ENCODE measurements at regions not wholly inside any gene's neighbourhood (a gene's known extent, or its start where the extent isn't known, plus 50 kb on each side); places are given as distances from the start of the nearest gene placed in this dataset.
"Not testable (repeated sequence)": the region's sequence is repeated elsewhere in the genome, so short reads cannot be mapped to it uniquely, and the experiment has no call there.

DNA sequence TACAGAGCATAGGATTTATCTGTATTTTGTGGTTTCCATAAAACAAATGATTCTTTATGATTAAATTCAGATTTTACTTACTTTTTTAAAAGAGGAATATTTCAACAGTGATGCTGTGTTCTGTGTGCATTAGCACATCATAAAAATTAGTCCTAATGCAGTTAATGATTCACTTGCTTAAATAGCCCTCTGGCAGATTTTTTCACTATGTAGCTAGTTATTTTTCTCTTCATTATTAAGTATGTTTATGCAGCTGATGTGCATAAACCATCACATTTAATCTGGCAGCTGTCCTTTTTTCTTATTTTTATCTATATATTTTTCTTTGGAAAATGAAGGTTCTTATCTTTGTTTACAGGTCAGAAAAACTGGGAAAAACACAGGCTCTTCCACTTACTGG, 127.2 kb downstream of the ZNF486 start:
- TF ChIP-seq, protein P1, sequence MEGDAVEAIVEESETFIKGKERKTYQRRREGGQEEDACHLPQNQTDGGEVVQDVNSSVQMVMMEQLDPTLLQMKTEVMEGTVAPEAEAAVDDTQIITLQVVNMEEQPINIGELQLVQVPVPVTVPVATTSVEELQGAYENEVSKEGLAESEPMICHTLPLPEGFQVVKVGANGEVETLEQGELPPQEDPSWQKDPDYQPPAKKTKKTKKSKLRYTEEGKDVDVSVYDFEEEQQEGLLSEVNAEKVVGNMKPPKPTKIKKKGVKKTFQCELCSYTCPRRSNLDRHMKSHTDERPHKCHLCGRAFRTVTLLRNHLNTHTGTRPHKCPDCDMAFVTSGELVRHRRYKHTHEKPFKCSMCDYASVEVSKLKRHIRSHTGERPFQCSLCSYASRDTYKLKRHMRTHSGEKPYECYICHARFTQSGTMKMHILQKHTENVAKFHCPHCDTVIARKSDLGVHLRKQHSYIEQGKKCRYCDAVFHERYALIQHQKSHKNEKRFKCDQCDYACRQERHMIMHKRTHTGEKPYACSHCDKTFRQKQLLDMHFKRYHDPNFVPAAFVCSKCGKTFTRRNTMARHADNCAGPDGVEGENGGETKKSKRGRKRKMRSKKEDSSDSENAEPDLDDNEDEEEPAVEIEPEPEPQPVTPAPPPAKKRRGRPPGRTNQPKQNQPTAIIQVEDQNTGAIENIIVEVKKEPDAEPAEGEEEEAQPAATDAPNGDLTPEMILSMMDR (IDR thresholded peaks at IDR 0.05; ENCODE audit: insufficient read depth, low read length, poor library complexity, severe bottlenecking): no peak
- no peaks in the 10 kb centered on the region for H3K36me3 ChIP-seq (ENCODE audit: control insufficient read depth, insufficient read depth, low read length)
- no peak for DNase-seq (ENCODE audit: low read depth)
- H3K27me3 ChIP-seq (ENCODE audit: control insufficient read depth, insufficient read depth, low read length): no peaks in the 10 kb centered on the region
- no peak overlapping the region for H3K4me3 ChIP-seq (ENCODE audit: low read depth, low read length)

DNA sequence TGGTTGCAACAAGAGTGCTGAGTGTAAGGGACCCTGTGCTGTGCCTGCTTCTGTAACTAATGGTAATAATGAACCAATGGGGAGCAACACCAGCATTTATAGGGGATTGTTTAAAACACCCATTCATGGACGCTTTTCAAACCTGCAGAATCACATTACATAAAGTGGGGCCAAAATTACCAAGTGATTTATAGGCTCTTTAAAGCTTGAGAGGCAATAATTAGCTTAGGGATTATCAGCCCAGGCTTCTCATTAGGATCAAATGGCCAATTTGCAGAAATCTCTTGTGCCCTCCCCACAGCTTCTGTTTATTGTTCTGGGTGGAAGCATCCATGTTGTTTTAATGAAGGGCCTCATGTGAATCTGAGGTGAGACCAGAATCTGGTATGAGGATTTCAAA, 125.5 kb downstream of the ZNF486 start:
- H3K36me3 ChIP-seq (ENCODE audit: control insufficient read depth, insufficient read depth, low read length); DNase-seq (ENCODE audit: low read depth); H3K4me3 ChIP-seq (ENCODE audit: low read depth, low read length); H3K27me3 ChIP-seq (ENCODE audit: control insufficient read depth, insufficient read depth, low read length): not testable (repeated sequence)

DNA sequence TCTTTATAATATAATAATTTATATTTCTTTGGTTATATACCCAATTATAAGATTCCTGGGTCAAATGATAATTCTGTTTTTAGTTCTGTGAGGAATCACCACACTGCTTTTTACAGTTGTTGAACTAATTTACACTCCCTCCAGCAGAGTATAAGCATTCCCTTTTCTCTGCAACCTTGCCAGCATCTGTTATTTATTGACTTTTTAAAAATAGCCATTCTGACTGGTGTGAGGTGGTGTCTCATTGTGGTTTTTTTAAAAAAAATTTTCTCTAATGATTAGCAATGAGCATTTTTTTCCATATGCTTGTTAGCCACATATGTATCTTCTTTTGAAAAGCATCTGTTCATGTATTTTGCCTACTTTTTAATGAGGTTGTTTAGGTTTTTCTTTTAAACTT, 122.2 kb downstream of the ZNF486 start:
- no peaks in the 10 kb centered on the region for H3K27me3 ChIP-seq (ENCODE audit: control insufficient read depth, insufficient read depth, low read length)
- no peaks in the 10 kb centered on the region for H3K36me3 ChIP-seq (ENCODE audit: control insufficient read depth, insufficient read depth, low read length)
- no peak for DNase-seq (ENCODE audit: low read depth)
- TF ChIP-seq, protein P1 (IDR thresholded peaks at IDR 0.05; ENCODE audit: insufficient read depth, low read length, poor library complexity, severe bottlenecking): no peak
- H3K4me3 ChIP-seq (ENCODE audit: low read depth, low read length): no peak overlapping the region

DNA sequence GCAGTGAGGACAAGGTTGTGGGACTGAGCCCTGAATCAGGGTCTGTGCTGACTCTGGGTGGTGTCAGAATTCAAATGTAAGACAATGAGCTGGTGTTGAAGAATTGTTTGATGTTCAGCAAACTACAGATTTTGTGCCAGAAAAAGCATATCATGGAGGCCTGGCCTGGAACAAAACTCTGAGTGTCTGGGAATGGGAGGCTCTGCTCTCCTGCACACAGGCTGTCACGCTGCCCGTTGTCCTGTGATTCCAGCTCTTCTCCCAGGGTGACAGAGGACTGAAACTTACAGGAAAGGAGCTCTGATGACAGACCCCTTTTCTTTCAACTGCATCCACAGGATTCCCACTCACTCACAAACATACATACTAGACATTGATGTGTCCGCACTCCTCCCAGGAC, 120.1 kb downstream of the ZNF486 start:
- TF ChIP-seq, protein P1 (IDR thresholded peaks at IDR 0.05; ENCODE audit: insufficient read depth, low read length, poor library complexity, severe bottlenecking): no peak
- Histone ChIP-seq H3K36me3 (ENCODE audit: control insufficient read depth, insufficient read depth, low read length) (no peaks in the 10 kb centered on the region), H3K4me3 (ENCODE audit: low read depth, low read length) (no peak overlapping the region), H3K27me3 (ENCODE audit: control insufficient read depth, insufficient read depth, low read length) (no peaks in the 10 kb centered on the region)
- no peak for DNase-seq (ENCODE audit: low read depth)

DNA sequence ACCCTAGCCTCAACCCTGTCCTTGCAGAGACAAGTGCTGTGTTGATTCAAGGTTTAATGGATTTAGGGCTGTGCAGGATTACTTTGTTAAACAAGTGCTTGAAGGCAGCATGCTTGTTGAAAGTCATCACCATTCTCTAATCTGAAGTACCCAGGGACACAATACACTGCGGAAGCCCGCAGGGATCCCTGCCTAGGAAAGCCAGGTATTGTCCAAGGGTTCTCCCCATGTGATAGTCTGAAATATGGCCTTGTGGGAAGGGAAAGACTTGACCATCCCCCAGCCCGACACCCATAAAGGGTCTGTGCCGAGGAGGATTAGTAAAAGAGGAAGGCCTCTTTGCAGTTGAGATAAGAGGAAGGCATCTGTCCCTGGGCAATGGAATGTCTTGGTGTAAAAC, 118.9 kb downstream of the ZNF486 start:
- not testable (repeated sequence) for H3K4me3 ChIP-seq (ENCODE audit: low read depth, low read length); H3K36me3 ChIP-seq (ENCODE audit: control insufficient read depth, insufficient read depth, low read length); DNase-seq (ENCODE audit: low read depth); H3K27me3 ChIP-seq (ENCODE audit: control insufficient read depth, insufficient read depth, low read length)

DNA sequence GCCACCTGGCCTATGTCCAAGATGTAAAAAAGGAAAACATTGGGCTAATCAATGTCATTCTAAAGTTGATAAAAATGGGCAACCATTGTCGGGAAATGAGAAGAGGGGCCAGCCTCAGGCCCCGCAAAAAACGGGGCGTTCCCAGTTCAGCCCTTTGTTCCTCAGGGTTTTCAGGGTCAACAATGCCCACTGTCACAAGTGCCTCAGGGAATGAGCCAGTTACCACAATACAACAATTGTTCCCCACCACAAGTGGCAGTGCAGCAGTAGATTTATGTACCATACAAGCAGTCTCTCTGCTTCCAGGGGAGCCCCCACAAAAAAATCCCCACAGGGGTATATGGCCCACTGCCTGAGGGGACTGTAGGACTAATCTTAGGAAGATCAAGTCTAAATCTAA, 112.5 kb downstream of the ZNF486 start:
- no peak for DNase-seq (ENCODE audit: low read depth)
- H3K27me3 ChIP-seq (ENCODE audit: control insufficient read depth, insufficient read depth, low read length): no peaks in the 10 kb centered on the region
- no peak overlapping the region for H3K4me3 ChIP-seq (ENCODE audit: low read depth, low read length)
- H3K36me3 ChIP-seq (ENCODE audit: control insufficient read depth, insufficient read depth, low read length): no peaks in the 10 kb centered on the region
- TF ChIP-seq, protein P1 (IDR thresholded peaks at IDR 0.05; ENCODE audit: insufficient read depth, low read length, poor library complexity, severe bottlenecking): no peak

DNA sequence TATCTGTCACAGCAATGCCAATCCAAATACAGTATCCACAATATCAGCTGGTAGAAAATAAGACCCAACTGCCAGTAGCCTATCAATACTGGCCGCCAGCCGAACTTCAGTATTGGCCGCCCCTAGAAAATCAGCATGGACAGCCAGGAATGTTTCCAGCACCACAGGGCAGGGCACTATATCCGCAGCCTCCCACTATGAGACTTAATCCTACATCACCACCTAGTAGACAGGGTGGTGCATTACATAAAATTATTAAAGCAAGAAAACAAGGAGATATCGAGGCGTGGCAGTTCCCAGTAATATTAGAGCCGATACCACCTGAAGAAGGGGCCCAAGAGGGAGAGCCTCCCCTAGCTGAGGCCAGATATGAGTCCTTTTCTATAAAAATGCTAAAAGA, 111.3 kb downstream of the ZNF486 start:
- H3K27me3 ChIP-seq (ENCODE audit: control insufficient read depth, insufficient read depth, low read length): no peaks in the 10 kb centered on the region
- H3K4me3 ChIP-seq (ENCODE audit: low read depth, low read length): no peak overlapping the region
- no peaks in the 10 kb centered on the region for H3K36me3 ChIP-seq (ENCODE audit: control insufficient read depth, insufficient read depth, low read length)
- TF ChIP-seq, protein P1 (IDR thresholded peaks at IDR 0.05; ENCODE audit: insufficient read depth, low read length, poor library complexity, severe bottlenecking): no peak
- no peak for DNase-seq (ENCODE audit: low read depth)

DNA sequence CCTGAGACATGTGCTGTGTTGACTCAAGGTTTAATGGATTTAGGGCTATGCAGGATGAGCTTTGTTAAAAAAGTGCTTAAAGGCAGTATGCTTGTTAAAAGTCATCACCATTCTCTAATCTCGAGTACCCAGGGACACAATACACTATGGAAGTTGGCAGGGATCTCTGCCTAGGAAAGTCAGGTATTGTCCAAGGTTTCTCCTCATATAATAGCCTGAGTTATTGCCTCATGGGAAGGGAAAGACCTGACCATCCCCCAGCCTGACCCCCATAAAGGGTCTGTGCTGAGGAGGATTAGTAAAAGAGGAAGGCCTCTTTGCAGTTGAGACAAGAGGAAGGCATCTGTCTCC, 109.7 kb downstream of the ZNF486 start:
- not testable (repeated sequence) for H3K4me3 ChIP-seq (ENCODE audit: low read depth, low read length); H3K27me3 ChIP-seq (ENCODE audit: control insufficient read depth, insufficient read depth, low read length); H3K36me3 ChIP-seq (ENCODE audit: control insufficient read depth, insufficient read depth, low read length); DNase-seq (ENCODE audit: low read depth)

Data from kidney epithelial cell (primary cell).